Right lung (tissue), 2 donors: ENCODE measurements at regions not wholly inside any gene's neighbourhood (a gene's known extent, or its start where the extent isn't known, plus 50 kb on each side); places are given as distances from the start of the nearest gene placed in this dataset.

Experiments
- DNase-seq, 2 donors: peaks; one replicate each; pipeline ENCODE4 v3.0.0-alpha.2; 2013

DNA sequence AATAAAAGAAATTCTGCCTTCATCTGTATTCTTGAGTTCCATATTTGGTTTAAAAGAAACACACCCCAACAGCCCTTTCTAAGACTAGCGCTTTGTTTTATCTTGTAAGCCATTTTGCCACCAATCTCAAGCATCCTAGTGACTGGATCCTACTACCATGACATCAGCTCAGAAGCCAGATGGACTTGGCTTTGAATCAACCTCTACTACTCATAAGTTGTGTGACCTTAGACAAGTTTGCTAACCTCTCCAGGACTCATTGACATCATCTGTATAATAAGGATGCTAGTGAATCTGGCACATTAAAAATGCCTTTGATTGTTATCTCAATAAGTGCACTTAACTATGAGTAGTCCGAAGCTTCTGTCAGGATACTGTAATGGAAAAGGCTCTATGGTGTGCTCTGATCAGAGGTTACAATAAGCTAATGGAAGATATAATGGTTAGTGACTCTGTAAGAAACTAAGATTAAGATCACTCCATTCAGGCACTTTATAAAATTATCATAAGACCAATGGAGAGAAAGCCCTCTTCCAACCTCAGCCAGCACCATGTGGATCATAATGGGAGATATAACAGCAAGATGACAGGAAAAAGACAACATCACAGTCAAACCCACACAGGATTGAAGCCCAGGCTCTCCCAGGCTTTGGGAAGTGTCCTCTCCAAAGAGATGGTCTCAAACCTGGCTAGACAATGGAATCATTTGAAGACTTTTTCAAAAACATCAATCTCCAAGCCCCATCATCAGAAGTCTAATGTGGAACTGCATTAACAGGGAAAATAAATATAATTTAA is 180.6 kb upstream of the MIR17HG start:
- DNase-seq, result no peak

DNA sequence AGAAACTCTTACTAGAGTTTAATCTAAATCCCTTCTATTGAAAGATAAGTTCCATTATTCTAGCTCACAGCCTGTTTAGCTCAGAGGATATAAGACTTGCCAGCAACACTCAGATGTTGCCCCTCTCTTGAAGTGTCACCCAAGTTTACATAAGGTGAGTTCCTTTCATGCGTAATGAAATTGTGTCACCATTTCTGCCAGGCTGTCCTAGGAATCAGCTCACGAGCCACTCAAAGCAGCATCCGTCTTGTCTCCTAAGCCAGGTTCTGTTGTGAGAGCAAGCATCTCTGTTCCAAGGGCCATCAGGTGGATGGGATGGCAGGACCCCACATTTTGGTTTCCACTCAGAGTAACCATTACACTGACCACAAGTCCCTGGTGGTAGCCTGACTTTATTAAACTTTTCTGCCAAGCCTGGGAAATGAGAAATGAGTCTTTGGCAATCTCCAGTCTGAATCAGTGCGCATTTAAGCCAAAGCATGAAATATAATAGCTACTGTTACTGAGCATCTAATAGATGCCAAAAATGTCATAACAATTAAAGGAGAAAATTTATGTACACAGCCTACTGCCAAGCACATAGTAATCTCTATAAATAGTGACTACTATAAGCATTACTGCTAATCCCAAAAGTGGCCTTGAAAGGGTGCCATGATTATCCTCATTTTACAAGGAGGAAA is 179.6 kb upstream of the MIR17HG start:
- no peak for DNase-seq

DNA sequence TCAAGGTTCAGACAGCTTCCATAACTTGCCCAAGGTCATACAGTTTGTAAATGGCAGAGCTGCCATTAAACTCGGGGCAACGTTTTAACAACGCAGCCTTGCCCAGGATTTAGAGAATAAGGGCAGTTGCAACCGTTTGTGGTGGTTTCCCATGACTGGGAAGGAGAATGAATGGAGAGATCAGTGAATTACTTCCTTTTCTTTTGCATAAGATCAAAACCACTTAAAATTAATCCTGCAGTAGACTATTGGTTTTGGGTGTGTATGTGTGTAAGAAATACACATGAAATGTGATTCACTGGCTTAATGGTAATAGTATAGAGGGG is 179.1 kb upstream of the MIR17HG start:
- DNase-seq, result no peak

DNA sequence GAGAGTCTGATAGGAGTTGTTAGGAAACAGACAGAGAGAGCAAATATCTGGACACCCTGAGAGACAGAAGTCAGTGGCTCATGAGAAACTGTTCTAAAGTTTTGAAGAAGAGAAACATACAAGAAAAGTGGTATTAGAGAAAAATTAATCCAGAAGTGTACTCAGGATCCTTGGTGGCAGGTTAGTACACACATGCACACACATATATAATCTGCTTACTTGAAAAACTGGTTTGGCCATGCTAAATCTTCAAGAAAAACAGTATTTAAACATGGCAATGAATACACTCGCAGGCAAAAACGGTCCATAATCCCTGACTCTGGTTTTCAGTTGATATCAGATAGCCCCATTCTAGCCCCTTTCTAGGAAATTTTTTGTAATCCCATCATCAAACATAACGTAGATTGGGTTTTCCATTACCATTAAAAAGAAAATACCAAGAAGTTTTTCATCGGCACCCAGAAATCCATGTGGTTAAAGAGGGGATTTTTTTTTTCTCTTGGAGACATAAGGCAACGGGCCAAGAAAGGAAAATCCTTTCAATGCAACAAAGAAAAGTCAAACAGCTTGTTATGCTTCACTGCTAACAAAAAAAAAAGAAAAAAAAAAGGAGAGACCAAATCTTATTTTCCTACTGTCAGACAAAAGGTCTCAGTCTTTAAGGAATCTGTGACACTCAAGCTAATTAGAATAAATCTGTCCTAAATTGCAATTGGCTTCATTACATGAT is 178.0 kb upstream of the MIR17HG start:
- DNase-seq, result no peak

DNA sequence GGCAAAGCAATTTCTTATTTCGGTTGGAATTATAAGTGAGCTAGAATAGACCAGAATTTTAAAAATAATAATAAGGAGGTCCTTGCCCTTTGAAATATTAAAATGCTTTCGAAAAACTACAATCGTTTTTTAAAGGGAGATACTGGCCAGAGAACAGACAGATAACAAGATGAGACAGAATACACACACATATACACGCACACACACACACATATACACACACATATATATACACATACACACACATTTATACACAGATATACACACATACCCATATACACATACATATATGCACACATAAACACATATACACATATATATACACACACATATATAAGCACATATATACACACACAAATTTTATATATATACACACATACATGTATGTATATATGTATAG is 175.3 kb upstream of the MIR17HG start:
- no peak for DNase-seq

DNA sequence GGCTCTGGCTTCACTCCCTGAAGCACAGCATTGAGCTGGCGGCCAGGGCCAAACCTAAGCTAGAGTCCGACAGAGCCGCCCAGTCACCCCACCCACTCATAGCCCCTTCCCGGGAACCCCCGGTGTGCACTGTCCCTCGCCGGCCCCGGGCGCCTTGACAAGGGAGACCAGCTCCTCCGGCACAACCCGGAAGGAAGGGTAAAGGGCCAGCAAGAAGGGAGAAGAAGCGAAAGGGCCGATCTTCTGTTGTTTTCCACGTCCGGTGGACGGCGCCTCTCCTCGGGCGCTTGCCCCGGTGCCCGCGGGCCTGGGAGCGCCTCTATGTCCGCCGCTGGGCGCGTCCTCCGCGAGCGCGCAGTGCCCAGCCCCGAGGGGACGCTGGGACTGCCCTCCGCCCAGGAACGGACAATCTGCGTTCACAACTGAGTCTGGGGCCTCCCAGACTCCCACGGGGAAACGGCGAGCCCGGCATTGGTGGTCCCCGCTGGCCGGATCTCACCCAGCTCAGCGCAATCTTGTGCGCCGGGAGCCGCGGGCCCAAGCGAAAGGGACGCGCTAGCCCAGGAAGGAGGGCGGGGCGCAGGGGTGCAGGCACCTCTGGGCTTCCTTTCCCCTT is 172.5 kb upstream of the MIR17HG start:
- DNase-seq, result no peak

DNA sequence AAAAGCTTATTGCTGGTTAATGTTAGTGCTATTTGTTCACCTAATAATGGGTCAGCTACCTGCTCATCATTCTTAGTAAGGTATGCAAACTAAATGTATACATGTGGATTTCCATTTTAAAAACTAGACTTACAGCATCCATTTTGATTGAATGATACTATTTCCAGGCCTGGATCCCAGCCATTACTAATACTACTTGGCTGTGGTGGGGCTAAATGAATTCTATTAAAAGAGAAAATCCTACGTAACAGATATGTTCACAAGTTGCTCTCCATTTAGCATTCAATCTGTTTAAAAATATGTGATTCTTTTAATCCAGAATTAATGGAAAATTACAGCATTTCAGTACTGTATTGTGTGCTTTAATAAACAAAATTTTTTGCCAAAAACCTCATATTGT is 169.4 kb upstream of the MIR17HG start:
- DNase-seq, result no peak

DNA sequence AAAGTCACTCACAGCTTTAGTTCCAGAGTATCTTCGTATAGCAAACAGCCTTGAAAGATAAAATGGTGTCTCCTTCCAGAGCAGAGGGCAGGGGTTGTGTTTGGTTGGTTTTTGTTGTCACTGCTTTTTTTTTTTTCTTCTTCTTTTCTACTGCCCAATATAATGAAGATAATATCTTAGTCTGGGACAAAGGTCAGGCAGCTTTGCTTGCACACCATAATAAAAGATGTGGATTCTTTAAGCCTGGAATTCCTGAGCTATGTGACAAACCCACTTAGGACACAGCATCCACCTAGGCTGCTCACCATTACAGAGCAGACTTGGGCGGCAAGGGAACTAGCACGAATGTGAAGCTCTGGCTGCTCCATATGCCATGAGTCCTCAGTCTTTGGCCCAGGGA is 165.6 kb upstream of the MIR17HG start:
- DNase-seq, result no peak

DNA sequence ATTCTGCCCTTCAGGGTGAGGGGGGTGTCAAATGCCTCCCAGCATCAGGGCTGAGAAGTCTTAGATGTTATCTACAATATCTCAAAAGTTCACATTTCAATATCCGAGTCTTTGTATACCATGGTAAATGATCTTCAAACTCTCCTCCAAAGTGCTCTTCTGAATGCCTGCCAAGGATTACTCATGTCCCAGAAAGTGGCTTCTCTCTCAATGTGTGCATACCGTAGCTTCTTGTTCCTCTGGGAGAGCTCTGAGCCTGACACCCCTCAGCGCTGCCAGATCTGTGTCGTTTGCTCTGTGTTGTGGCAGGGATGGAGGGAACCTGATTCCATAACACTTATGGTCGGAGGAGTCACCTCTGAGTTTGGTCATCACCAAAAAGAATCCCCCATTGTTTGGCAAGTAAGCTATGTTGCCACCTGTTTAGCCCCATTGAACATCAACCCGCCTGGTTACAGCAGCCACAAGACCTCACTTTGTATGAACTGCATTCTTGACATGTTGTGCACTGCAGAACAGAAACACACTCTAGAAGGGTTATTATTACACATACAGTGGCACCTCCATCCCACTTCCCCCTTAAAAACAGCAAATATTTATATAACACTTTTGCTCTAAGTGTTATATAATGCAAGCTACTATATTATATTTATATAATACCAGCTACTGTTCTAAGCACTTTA is 163.1 kb upstream of the MIR17HG start:
- DNase-seq, result no peak

DNA sequence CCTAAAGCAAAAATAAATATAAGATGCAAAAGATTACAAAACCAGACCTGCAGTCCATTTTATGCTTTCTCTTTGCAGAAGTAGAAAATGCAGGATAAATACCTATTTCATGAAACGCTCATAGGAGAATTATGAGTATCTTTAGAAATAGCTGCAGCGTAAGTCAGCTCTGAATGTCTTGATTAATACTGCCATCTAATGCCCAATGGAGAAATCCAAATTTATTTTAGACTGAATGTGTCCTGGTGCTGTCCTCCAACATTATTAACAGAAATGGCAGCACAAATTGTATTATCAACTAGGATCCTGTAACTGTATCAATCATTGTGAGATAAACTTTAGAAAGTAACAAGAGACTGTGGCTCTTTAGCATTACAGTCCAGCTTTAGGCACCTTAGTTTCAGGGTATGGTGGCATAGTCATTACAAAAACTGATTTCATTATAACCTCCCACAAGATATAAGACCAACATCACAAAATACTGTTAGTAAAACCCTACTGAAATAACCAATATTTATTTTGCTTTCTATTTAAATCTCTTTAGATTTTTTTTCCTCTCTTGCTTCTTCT is 162.1 kb upstream of the MIR17HG start:
- peak in 1 of 2 donors; percentile 30 for DNase-seq

DNA sequence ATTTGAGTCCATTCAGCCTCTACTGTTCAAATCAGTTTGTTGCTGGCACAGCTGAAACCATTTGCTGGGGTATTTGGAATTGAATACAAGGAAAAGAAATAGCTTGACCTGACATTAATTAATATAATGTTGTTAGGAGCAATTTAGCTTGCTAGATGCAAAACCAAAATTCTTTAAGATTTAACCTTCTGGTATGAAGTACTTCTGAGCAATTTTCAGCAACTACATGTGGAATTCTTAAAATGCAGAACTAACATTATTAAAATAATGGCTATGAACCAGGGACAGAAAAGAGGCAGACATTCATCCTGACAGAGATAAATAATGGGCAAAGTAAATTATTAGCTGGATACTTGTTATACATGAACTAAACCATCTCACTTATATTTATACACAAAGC is 160.0 kb upstream of the MIR17HG start:
- no peak for DNase-seq

DNA sequence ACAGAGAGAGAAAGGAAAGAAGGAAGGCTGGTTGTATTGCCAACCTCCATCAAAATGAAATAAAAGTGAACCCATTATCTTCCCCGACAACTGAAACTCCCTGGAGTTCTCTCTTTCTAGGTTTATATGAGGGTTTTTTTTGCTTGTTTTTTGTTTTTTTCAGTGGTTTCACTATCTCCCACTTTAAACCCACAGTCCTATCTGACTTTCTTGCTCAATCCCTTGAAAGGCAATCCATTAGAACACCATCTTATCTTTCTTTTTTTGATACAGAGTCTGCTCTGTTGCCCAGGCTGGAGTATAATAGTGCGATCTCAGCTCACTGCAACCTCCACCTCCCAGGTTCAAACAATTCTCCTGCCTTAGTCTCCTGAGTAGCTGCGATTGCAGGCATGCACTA is 158.0 kb upstream of the MIR17HG start:
- no peak for DNase-seq

DNA sequence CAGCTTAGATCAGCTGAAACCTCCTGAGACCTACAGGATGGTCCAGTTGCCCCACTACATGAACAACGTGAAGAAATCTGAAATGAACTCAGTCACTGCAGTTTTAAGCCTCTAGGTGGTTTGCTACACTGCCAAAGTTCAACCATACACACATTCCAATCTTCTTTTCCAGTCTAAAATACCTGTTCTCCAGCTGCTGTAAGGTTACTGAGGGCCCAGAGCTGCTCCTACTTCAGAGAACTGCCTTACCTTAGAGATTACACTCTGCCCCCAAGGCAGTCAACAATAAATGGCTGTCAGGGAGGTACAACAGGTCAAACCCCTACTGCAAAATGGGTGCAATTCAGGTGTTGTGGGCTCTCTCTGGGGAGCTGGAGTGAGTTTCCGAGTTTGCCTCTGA is 154.1 kb upstream of the MIR17HG start:
- no peak for DNase-seq

DNA sequence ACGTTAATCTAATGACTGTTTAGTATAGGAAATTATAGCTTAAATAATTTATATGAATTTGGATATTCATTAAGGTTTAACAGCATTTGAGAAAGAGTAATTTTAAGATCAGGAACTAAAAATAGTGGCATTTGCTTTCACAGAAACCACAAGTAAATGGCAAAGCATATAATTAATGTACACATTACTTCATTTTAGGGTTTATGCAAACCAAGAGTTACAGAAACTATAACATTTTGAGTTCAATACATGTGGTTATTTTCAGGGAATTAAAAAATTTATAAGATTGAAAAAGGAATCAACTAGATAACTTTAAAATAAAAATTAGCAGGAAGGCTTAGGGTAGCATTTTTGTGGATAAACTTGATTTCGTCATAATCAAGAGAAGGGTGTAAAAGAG is 151.7 kb upstream of the MIR17HG start:
- DNase-seq, result no peak

DNA sequence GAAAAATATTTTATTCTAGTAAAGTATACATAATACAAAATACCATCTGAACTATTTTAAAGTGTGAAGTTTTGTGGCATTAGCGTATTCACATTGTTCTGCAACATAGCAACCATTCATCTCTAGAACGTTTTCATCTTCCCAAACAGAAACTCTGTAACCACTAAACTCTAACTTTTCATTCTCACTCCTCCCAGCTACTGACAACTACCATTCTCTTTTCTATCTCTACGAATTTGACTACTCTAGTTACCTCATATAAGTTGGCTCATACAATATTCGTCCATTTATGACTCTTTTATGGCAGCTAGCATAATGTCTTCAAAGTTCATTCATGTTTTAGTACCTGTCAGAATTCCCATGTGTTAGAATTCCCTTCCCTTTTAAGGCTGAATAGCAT is 150.5 kb upstream of the MIR17HG start:
- DNase-seq, result no peak

DNA sequence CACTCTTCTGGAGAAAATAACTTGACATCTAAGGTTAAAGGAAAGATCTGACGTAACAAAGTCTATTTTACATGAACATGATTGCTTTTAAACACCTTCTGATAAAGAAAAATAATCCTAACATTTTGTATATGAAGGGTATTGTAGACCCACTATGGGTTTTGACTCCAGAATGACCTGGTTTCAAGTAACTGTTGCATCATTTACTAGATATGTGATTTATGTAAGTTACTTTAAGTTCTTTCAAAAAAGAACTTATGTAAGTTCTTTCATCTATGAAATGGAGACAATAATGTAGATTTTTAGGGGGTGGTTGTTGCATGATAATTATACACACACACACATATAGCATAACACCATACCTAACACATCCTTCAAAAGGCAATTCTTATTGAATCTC is 147.6 kb upstream of the MIR17HG start:
- no peak for DNase-seq

DNA sequence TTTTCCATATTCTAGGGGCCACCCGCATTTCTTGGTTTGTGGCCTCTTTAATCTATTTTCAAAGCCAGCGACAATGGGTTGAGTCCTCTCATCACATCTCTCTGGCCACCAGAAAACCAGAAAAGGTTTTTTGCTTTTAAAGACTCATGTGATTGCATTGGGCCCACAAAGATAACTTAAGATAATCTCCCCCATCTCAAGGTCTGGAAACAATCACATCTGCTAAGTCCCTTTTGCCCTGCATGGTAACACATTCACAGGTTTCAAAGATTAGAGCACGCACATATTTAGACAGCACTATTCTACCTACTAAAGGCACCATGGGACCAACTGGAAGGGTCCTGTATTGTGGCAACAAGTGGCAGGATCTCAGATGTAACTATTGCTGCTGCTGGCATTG is 147.0 kb upstream of the MIR17HG start:
- no peak for DNase-seq

DNA sequence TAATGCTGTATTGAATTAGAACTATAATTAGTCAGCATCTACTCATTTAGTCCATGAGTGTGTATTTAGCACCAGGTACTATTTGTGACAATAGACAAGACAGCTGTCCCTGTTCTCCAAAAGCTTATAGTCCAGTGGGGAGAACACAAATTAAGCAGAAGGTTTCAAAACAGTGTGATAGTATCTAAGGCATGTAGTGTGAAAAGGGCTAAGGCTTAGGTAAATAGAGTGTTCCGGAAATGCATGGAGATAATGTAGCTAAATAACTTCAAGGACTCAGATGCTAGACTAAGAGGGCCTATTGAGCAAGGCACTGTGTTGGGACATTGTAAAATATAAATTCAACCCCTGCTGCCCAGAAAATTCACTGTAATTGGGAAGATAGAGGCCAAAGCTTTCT is 144.1 kb upstream of the MIR17HG start:
- no peak for DNase-seq

DNA sequence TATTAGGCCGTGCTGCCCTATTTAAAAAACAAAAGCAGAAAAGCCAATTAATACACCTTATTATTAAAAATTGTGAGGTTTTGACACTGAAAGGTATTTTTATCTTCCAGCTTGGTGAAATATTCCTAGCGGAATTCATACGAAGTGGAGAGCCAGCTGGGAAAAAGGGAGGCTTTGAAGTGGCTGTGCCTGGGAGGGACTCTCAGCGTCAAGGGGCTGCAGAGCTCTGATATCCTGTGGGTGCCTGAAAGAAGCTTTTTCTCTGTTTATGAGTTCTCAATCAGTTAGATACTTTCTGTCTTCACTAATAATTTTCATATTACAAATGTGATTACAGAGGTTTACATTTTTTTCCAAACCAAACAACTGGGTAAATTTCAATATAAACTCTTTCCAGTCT is 140.2 kb upstream of the MIR17HG start:
- no peak for DNase-seq

DNA sequence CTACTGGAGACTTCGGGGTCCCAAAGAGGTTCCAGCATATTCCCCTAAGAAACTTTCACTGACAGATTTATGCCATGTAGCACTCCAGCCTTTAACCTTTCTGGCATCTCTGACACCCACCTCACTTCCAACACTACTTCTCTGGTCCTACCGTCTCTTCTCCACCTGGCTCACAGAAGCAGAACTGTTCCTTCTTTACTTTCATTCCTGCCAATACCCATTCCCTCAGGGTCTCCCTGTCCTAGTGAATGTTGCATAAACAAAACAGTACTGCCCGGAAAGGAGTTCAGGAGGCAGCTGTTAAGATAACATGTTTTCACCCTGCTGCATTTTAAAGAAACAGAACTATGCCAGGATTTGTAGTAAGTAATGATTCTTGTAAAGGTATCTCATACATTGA is 136.0 kb upstream of the MIR17HG start:
- DNase-seq, result no peak

DNA sequence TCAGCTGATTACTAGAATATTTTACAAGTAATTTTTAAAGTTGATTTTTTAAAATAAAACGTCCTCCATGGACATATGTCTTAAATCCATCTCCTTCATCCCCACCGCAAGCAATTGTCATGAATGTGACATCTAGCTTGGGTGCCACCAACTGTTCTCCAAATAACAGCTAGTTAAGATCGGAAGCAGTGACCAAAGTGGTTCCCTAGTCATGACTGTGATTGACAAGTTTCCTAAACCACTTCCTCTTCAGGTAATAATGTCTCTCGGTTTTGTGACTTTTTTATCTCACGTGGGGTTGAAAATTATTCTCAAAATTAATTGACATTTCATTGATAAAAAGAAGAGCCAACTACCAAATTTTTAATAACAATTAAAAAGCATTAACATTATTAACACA is 135.3 kb upstream of the MIR17HG start:
- no peak for DNase-seq

DNA sequence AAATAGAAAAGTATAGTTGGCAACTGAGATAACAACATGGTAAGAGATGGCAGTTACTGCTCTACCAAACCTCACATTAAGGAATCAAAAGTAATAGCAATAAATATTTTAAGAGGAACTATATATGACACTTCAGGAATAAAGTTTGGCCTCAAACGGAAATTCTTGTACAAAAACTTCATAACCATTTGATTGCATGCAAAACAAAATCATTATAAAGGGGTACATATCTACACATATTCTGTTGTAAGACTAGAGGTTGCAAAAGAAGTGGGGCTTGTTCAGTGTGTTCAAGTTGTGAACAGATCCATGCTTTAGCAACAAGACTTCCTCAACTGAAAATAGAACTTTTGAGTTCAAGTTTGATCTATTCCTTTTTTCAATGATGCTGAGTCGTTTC is 133.5 kb upstream of the MIR17HG start:
- DNase-seq, result no peak
